ENCODE measurements at regions not wholly inside any gene's neighbourhood (a gene's known extent, or its start where the extent isn't known, plus 50 kb on each side); places are given as distances from the start of the nearest gene placed in this dataset.

GRCh38 chr10:29694121-29694520 lies 59.4 kb upstream of the SVIL start:
- H3K4me3 ChIP-seq (ENCODE audit: low read length), result no peak overlapping the region
- H3K4me2 ChIP-seq (ENCODE audit: low read length), result no peak overlapping the region
- ATAC-seq (no peak), DNase-seq (no peak)
- H4K20me1 ChIP-seq (ENCODE audit: low read length), result peaks cover 6% of the 10 kb centered on the region; the same call in 1 of the 2 replicates
- no TSS peak for BruUV-seq (replicated peaks)
- H3K36me3 ChIP-seq (ENCODE audit: low read depth, low read length), result no peaks in the 10 kb centered on the region
- no peak for TF ChIP-seq EZH2phosphoT487 (IDR thresholded peaks at IDR 0.05; ENCODE audit: borderline replicate concordance, low read length)
- no peak for TF ChIP-seq CTCF (conservative IDR thresholded peaks at IDR 0.05; ENCODE audit: low read depth, low read length)
- TF ChIP-seq EZH2 (IDR thresholded peaks at IDR 0.05; ENCODE audit: low read length, unreplicated experiment), result no peak
- ChIA-PET POLR2A (ENCODE audit: unreplicated experiment) (no interaction called here), CTCF (no interaction called here)
- no peaks in the 10 kb centered on the region for H3K27me3 ChIP-seq (ENCODE audit: low read length)
- no peaks in the 10 kb centered on the region for H3K9me3 ChIP-seq (ENCODE audit: low read length)
- intact Hi-C loops (cut with micrococcal nuclease), result no loop called here
- no peaks in the 10 kb centered on the region for H3F3A ChIP-seq (ENCODE audit: low read length, unreplicated experiment)
- H2AFZ ChIP-seq (ENCODE audit: low read length), result no peak overlapping the region
- no peak overlapping the region for H3K9ac ChIP-seq (ENCODE audit: low read length)
- peaks cover 22% of the 10 kb centered on the region for H3K4me1 ChIP-seq (ENCODE audit: insufficient read depth, low read length)
- no peaks in the 10 kb centered on the region for H3K9me2 ChIP-seq (replicated peaks; ENCODE audit: low read length)
- no peak overlapping the region for H3K27ac ChIP-seq (ENCODE audit: low read length)
- peaks cover 24% of the 10 kb centered on the region for H3K79me2 ChIP-seq (ENCODE audit: low read length)

- no peaks in the 10 kb centered on the region for H3K9me2 ChIP-seq (replicated peaks; ENCODE audit: low read length)
- no peak overlapping the region for H2AFZ ChIP-seq (ENCODE audit: low read length)
- DNase-seq (no peak), ATAC-seq (no peak)
- intact Hi-C loops (cut with micrococcal nuclease), result no loop called here
- no peak for TF ChIP-seq EZH2 (IDR thresholded peaks at IDR 0.05; ENCODE audit: low read length, unreplicated experiment)
- no peak for TF ChIP-seq CTCF (conservative IDR thresholded peaks at IDR 0.05; ENCODE audit: low read depth, low read length)
- TF ChIP-seq EZH2phosphoT487 (IDR thresholded peaks at IDR 0.05; ENCODE audit: borderline replicate concordance, low read length), result no peak
- ChIA-PET POLR2A (ENCODE audit: unreplicated experiment) (interaction anchor here (0.6 kb wide), 1 partner anchor 31 kb away, joined by 3 read pairs; no protein-coding TSS in a partner anchor), CTCF (no interaction called here)
- H3K79me2 ChIP-seq (ENCODE audit: low read length), result peaks cover 41% of the 10 kb centered on the region
- no TSS peak for BruUV-seq (replicated peaks)
- peaks cover 37% of the 10 kb centered on the region for H3K4me1 ChIP-seq (ENCODE audit: insufficient read depth, low read length)
- H4K20me1 ChIP-seq (ENCODE audit: low read length), result peaks cover 10% of the 10 kb centered on the region; the same call in 1 of the 2 replicates
- H3K27me3 ChIP-seq (ENCODE audit: low read length), result no peaks in the 10 kb centered on the region
- H3K4me3 ChIP-seq (ENCODE audit: low read length), result no peak overlapping the region
- 0 out of 2 replicates have a peak overlapping the region, but pooled peaks have one; percentile 28 for H3K4me2 ChIP-seq (ENCODE audit: low read length)
- H3K27ac ChIP-seq (ENCODE audit: low read length), result peak overlapping the region; percentile 55
- no peaks in the 10 kb centered on the region for H3F3A ChIP-seq (ENCODE audit: low read length, unreplicated experiment)
- H3K9ac ChIP-seq (ENCODE audit: low read length), result no peak overlapping the region
- no peaks in the 10 kb centered on the region for H3K36me3 ChIP-seq (ENCODE audit: low read depth, low read length)
- H3K9me3 ChIP-seq (ENCODE audit: low read length), result no peaks in the 10 kb centered on the region
These were observed 57.4 kb upstream of the SVIL start for GRCh38 chr10:29692121-29692539.

- Histone ChIP-seq H3K4me3 (ENCODE audit: low read length) (no peak overlapping the region), H3K79me2 (ENCODE audit: low read length) (peaks cover 46% of the 10 kb centered on the region), H3K27ac (ENCODE audit: low read length) (peak overlapping the region; percentile 55), H3K9ac (ENCODE audit: low read length) (no peak overlapping the region), H3F3A (ENCODE audit: low read length, unreplicated experiment) (no peaks in the 10 kb centered on the region), H3K36me3 (ENCODE audit: low read depth, low read length) (no peaks in the 10 kb centered on the region), H4K20me1 (ENCODE audit: low read length) (peaks cover 10% of the 10 kb centered on the region; the same call in 1 of the 2 replicates), H2AFZ (ENCODE audit: low read length) (no peak overlapping the region), H3K4me1 (ENCODE audit: insufficient read depth, low read length) (peaks cover 37% of the 10 kb centered on the region), H3K9me2 (replicated peaks; ENCODE audit: low read length) (no peaks in the 10 kb centered on the region), H3K4me2 (ENCODE audit: low read length) (0 out of 2 replicates have a peak overlapping the region, but pooled peaks have one; percentile 28), H3K27me3 (ENCODE audit: low read length) (no peaks in the 10 kb centered on the region), H3K9me3 (ENCODE audit: low read length) (no peaks in the 10 kb centered on the region)
- BruUV-seq (replicated peaks), result no TSS peak
- DNase-seq, result peak; percentile 71
- intact Hi-C loops (cut with micrococcal nuclease), result no loop called here
- ATAC-seq, result peak; percentile 54
- ChIA-PET CTCF (no interaction called here), POLR2A (ENCODE audit: unreplicated experiment) (interaction anchor here (0.6 kb wide), 1 partner anchor 30 kb away, joined by 3 read pairs; no protein-coding TSS in a partner anchor)
- TF ChIP-seq EZH2phosphoT487 (IDR thresholded peaks at IDR 0.05; ENCODE audit: borderline replicate concordance, low read length) (no peak), EZH2 (IDR thresholded peaks at IDR 0.05; ENCODE audit: low read length, unreplicated experiment) (no peak), CTCF (conservative IDR thresholded peaks at IDR 0.05; ENCODE audit: low read depth, low read length) (no peak)
These were observed 56.8 kb upstream of the SVIL start for GRCh38 chr10:29691564-29692072.
